Psoas muscle (tissue), 7 donors: ENCODE measurements at regions not wholly inside any gene's neighbourhood (a gene's known extent, or its start where the extent isn't known, plus 50 kb on each side); places are given as distances from the start of the nearest gene placed in this dataset.

ENCODE experiments used
- ATAC-seq, 4 donors: fragments of 200-7000 bp; cut with Tn5 transposase; one replicate each; pipeline ENCODE4 v1.9.1; 2020; ENCODE audit warnings: moderate library complexity in 3 of 4, mild to moderate bottlenecking in 2 of 4
- DNase-seq, 2 donors: peaks; one replicate each; pipeline ENCODE4 v3.0.0-alpha.2; 2020
- H3K27ac ChIP-seq: fragments of 200-600 bp; one replicate; pipeline ENCODE4 v1.8.0; 2022
- H3K27me3 ChIP-seq, 3 donors: fragments of 200-600 bp in 1 of 3; one replicate each; pipeline versions ENCODE4 v1.6.1 to v1.8.0; 2013 to 2022; ENCODE audit warnings: low read length in 2 of 3, mild to moderate bottlenecking in 2 of 3, moderate library complexity in 1 of 3; ENCODE audit not compliant: insufficient read depth in 3 of 3
- H3K36me3 ChIP-seq, 2 donors: fragments of 200-600 bp in 1 of 2; one replicate each; pipeline versions ENCODE4 v1.6.1 to v1.8.0; 2013 to 2022; ENCODE audit warnings: low read depth in 1 of 2, mild to moderate bottlenecking in 1 of 2, moderate library complexity in 1 of 2; ENCODE audit not compliant: insufficient read depth in 1 of 2
- H3K4me1 ChIP-seq: fragments of 200-600 bp; one replicate; pipeline ENCODE4 v1.8.0; 2022
- H3K4me3 ChIP-seq: fragments of 200-600 bp; one replicate; pipeline ENCODE4 v1.8.0; 2022; ENCODE audit warnings: mild to moderate bottlenecking
- H3K9me3 ChIP-seq: fragments of 200-600 bp; one replicate; pipeline ENCODE4 v1.8.0; 2022
- WGBS, 3 donors: extraction: QIAGEN DNeasy Blood & Tissue Kit; methylation state at CpG; one replicate each; pipeline versions ENCODE4 v1.1.6 to v1.1.7; 2013; 5-methylcytosine and 5-hydroxymethylcytosine counted together
- intact Hi-C, 2 donors: fragments of 100-400 bp; cut with DNase I; formaldehyde crosslinking; loops; one replicate each; pipeline versions ENCODE4 v1.11.0 to v1.14.2; 2022
- TF ChIP-seq, protein P1 (sequence below): fragments of 200-600 bp; IDR thresholded peaks from one replicate; pipeline ENCODE4 v1.8.0; 2022; ENCODE audit warnings: antibody characterized with exemption
- donor health status: healthy with polysubstance abuse.
- donor health status: DM: no; HTN: no; CAD: no; lungs with moderate emphysema.
- donor health status: Bipolar disorder and iron deficiency.
- donor health status: healthy.
- donor health status: DM: yes; HTN: yes; CAD: no.
- donor health status: DM: no; HTN: no; CAD: no.
- donor health status: DM: yes; HTN: yes; CAD: no.

DNA sequence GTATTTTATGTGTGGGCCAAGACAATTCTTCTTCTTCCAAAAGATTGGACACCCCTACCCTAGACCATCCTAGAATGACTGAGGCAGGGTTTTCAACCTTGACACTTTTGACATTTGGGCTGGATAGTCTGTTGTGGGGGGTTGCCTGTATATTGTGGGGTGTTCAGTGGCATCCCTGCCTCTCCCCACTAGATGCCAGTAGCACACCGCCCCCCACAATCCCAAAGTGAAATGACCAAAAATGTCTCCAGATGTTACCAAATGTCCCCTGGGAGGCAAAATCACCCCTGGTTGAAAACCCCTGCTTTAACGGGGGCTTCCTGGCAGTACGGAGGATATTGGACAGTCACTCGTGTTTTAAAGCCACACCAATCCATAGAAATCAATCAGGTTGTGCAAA lies 219.6 kb downstream of the PHETA1 start:
- no peak overlapping the region for H3K27ac ChIP-seq
- ATAC-seq = no peak
- no peaks in the 10 kb centered on the region for H3K9me3 ChIP-seq
- intact Hi-C loops = no loop called here
- peaks cover 0 to 13% (median under 1%) of the 10 kb centered on the region in 3 donors for H3K27me3 ChIP-seq
- WGBS, 3 donors = 46 to 49% (median 46%) methylated on average over 4 of the region's 4 CpGs
- H3K4me3 ChIP-seq = no peak overlapping the region
- TF ChIP-seq, protein P1, sequence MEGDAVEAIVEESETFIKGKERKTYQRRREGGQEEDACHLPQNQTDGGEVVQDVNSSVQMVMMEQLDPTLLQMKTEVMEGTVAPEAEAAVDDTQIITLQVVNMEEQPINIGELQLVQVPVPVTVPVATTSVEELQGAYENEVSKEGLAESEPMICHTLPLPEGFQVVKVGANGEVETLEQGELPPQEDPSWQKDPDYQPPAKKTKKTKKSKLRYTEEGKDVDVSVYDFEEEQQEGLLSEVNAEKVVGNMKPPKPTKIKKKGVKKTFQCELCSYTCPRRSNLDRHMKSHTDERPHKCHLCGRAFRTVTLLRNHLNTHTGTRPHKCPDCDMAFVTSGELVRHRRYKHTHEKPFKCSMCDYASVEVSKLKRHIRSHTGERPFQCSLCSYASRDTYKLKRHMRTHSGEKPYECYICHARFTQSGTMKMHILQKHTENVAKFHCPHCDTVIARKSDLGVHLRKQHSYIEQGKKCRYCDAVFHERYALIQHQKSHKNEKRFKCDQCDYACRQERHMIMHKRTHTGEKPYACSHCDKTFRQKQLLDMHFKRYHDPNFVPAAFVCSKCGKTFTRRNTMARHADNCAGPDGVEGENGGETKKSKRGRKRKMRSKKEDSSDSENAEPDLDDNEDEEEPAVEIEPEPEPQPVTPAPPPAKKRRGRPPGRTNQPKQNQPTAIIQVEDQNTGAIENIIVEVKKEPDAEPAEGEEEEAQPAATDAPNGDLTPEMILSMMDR = no peak
- H3K4me1 ChIP-seq = no peaks in the 10 kb centered on the region
- H3K36me3 ChIP-seq = no peaks in the 10 kb centered on the region
- no peak for DNase-seq

DNA sequence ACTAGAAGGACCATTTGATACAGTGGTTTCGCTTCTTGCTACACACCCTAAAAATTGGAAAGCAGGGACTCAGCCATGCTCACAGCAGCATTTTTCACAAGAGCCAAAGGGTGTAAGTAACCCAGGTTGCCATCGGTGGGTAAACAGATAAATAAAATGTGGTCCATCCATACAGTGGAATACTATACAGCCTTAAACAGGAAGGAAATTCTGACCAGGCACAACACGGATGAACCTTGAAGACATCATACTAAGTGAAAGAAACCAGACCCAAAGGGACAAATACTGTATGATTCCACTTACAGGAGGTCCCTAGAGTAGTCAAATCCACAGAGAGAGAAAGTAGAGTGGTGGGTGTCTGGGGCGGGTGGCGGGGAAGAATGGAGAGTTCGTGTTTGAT lies 220.9 kb downstream of the PHETA1 start:
- intact Hi-C loops = no loop called here
- no peaks in the 10 kb centered on the region for H3K9me3 ChIP-seq
- TF ChIP-seq, protein P1 = no peak
- WGBS, 3 donors = 90 to 96% (median 94%) methylated on average over 6 of the region's 6 CpGs
- no peaks in the 10 kb centered on the region for H3K36me3 ChIP-seq
- H3K27ac ChIP-seq = no peak overlapping the region
- DNase-seq (no peak), ATAC-seq (no peak)
- H3K4me1 ChIP-seq = no peaks in the 10 kb centered on the region
- H3K27me3 ChIP-seq = peaks cover 0 to 7% (median 0%) of the 10 kb centered on the region in 3 donors
- no peak overlapping the region for H3K4me3 ChIP-seq

DNA sequence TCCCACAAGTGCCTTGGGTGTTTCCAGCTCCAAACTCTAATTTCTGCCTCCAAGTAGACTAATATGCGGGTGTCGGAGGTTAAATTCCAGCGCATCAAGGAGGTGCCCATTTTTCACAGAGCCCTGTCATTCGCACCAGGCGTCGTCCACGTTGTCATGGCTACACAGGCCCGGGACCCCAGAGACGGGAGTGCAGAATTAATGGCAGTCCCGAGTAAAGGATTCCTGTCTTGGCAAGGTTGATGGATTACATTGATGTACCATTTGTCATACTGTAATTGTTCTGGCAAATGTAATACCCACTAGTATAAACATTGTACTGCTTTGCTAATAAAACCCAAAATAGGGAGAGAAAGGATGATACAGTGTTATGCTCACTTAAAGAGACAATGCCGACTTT lies 222.9 kb upstream of the MYL2 start:
- ATAC-seq (no peak), DNase-seq (no peak)
- WGBS, 3 donors = 26 to 35% (median 30%) methylated on average over 11 of the region's 11 CpGs
- Histone ChIP-seq H3K9me3 (no peaks in the 10 kb centered on the region), H3K27me3 (peaks cover 0 to 5% (median 0%) of the 10 kb centered on the region in 3 donors), H3K4me1 (no peaks in the 10 kb centered on the region), H3K27ac (no peak overlapping the region), H3K4me3 (no peak overlapping the region), H3K36me3 (no peaks in the 10 kb centered on the region)
- TF ChIP-seq, protein P1 = no peak
- intact Hi-C loops = no loop called here

DNA sequence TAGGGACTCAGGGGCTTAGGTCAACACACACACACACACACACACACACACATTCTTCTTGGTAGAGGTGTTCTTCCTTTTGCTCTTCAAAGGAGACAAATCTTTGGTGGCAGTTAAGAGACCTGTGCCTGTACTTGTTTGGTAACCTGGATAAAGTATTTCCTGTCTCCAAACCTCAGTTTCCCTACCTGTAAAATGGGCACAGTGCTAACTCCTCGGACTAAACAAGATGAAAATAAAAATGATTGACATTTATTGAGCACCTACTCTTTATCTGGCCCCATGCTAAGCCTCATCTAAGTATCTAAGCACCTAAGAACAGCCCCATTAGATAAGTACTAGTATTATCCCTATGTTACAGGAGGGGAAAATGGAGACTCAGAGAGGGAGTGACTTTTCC lies 220.8 kb upstream of the MYL2 start:
- Histone ChIP-seq H3K27ac (no peak overlapping the region), H3K36me3 (no peaks in the 10 kb centered on the region), H3K9me3 (no peaks in the 10 kb centered on the region), H3K4me1 (no peaks in the 10 kb centered on the region), H3K27me3 (peaks cover 0 to 4% (median 0%) of the 10 kb centered on the region in 3 donors), H3K4me3 (no peak overlapping the region)
- TF ChIP-seq, protein P1 = no peak
- intact Hi-C loops = no loop called here
- WGBS, 3 donors = 69 to 86% (median 77%) methylated on average over 1 of the region's 1 CpG
- DNase-seq (no peak), ATAC-seq (no peak)

DNA sequence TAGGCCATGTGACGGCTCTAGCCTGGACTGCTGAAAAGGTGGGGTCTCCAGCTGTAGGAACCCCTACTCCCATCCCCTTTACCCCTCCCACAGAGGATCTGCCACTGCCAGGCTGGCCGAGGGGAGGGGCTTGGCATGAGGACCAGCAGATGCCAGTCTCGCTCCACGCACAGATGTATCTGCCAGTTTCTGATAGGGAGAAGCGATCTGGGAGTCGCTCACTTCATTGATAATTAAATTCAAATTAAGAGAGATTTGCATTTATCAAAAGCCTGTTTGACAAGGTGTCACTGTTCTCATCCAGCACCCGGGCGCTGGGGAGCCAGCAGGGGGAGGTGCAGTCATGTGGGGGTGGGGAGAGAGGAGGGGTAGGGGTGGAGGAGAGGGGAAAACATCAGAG lies 217.6 kb upstream of the MYL2 start:
- TF ChIP-seq, protein P1 = no peak
- 45 to 48% (median 46%) methylated on average over 8 of the region's 8 CpGs for WGBS, 3 donors
- H3K9me3 ChIP-seq = peaks cover 3% of the 10 kb centered on the region
- no peaks in the 10 kb centered on the region for H3K4me1 ChIP-seq
- DNase-seq (no peak), ATAC-seq (no peak)
- no peak overlapping the region for H3K27ac ChIP-seq
- no peak overlapping the region for H3K4me3 ChIP-seq
- H3K36me3 ChIP-seq = no peaks in the 10 kb centered on the region
- peaks cover 0 to 4% (median 0%) of the 10 kb centered on the region in 3 donors for H3K27me3 ChIP-seq
- intact Hi-C loops = no loop called here
